ENCODE measurements at regions not wholly inside any gene's neighbourhood (a gene's known extent, or its start where the extent isn't known, plus 50 kb on each side); places are given as distances from the start of the nearest gene placed in this dataset.

DNA sequence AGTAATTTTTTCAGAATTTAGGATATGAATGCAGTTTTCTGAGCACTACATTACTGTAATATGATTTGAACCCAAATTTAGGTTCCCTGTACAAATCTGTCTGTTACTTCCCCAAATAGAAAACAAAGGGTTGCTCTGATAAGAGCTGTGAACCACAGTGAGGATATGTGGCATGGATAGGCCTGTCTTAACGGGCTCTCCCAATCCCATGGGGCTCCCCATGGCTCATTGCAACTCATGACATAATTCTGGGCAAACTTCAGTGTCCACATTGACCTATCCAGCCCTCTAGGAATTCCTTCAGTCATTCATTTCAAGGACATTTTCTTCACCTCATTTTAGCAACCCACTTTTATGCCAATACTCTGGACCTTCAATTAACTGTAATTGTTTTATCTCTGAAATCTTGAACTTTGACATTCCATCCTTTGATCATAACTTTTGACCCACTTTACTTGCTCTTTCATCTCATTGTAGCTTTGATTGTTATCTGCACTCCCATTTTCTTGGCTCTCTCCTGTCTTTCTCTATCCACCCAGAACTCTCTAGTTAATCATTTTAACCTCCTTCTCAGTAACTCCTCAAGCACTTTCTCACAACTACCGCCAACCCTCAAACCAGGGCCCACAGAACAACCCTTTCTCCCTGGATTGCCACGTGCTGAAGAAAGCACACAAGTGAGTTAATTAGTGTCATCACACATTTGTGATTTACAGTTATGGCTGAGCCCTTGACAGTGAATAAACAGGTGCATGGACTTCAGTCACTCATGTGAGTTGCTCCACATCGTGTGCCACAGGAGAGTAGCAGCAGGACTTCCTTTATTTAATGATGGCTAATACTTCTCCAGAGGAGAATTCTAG, 94.9 kb upstream of the AADACL2 start:
- TF ChIP-seq POLR2AphosphoS5 (IDR thresholded peaks at IDR 0.05; ENCODE audit: low read depth, low read length) (no peak), POLR2A (IDR thresholded peaks at IDR 0.05; ENCODE audit: low read depth, low read length) (no peak)
